Bronchial epithelial cell (primary cell): ENCODE measurements at regions not wholly inside any gene's neighbourhood (a gene's known extent, or its start where the extent isn't known, plus 50 kb on each side); places are given as distances from the start of the nearest gene placed in this dataset.

Experiments used
- DNase-seq: peaks from one replicate; pipeline ENCODE4 v3.0.0-alpha.2; 2010; ENCODE audit warnings: low read depth
- FAIRE-seq: peaks from 2 replicates; lab custom pipeline; 2011; peaks lifted over from hg19 to GRCh38; lab: Jason Lieb, UNC
- H3K27me3 ChIP-seq: 2 replicates; pipeline ENCODE4 v1.5.1; 2011; ENCODE audit warnings: low read length; ENCODE audit not compliant: control insufficient read depth, insufficient read depth
- H3K36me3 ChIP-seq: 2 replicates; pipeline ENCODE4 v1.5.1; 2011; ENCODE audit warnings: low read length; ENCODE audit not compliant: control insufficient read depth, insufficient read depth
- H3K4me3 ChIP-seq: 2 replicates; pipeline ENCODE4 v1.5.1; 2011; ENCODE audit warnings: mild to moderate bottlenecking, low read depth, low read length, control low read depth
- CTCF ChIP-seq: IDR thresholded peaks from 2 replicates; pipeline ENCODE4 v1.5.1; 2011; ENCODE audit warnings: mild to moderate bottlenecking, moderate library complexity, low read length, control low read depth, inconsistent platforms; ENCODE audit not compliant: insufficient read depth, severe bottlenecking

- FAIRE-seq (no peak), DNase-seq (no peak)
- no peak for TF ChIP-seq CTCF
- H3K36me3 ChIP-seq: no peaks in the 10 kb centered on the region
- no peaks in the 10 kb centered on the region for H3K27me3 ChIP-seq
- no peak overlapping the region for H3K4me3 ChIP-seq
Measured at GRCh38 chr12:116429826-116430360, 129.3 kb upstream of the MAP1LC3B2 start.

DNA sequence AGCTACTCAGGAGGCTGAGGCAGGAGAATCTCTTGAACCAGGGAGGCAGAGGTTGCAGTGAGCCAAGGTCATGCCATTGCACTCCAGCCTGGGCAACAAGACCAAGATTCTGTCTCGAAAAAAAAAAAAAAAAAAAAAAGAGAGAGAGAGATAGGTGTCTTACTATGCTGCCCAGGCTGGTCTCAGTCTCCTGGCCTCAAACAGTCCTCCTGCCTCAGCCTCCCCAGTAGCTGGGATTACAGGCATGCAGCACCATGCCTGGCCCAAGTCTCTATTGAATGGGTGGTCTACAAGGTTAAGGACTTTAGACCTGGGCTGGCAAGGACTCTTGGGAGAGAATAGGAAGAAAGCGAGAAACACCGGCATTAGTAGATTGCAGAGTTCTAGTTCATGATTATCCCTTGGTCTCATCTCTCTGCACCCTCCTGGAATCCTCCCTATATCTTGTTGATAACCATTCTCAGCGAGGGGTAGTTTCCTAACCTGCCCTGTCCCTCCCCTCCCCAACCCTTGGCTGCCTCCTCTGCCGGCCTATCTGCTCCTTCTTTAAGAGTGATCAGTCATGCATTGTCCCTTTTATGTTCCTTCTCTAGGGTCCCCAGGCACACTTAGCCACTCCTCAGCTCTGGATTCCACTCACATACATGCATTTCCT is 128.1 kb upstream of the MAP1LC3B2 start:
- TF ChIP-seq CTCF: no peak
- H3K27me3 ChIP-seq: no peaks in the 10 kb centered on the region

GRCh38 chr12:116431677-116432300 is 127.4 kb upstream of the MAP1LC3B2 start:
- FAIRE-seq: no peak
- Histone ChIP-seq H3K36me3 (no peaks in the 10 kb centered on the region), H3K4me3 (no peak overlapping the region), H3K27me3 (no peaks in the 10 kb centered on the region)
- no peak for TF ChIP-seq CTCF
- no peak for DNase-seq

More for the DNA sequence above, 128.1 kb upstream of the MAP1LC3B2 start:
- FAIRE-seq: no peak
- DNase-seq: no peak
- Histone ChIP-seq H3K4me3 (no peak overlapping the region), H3K36me3 (no peaks in the 10 kb centered on the region)

DNA sequence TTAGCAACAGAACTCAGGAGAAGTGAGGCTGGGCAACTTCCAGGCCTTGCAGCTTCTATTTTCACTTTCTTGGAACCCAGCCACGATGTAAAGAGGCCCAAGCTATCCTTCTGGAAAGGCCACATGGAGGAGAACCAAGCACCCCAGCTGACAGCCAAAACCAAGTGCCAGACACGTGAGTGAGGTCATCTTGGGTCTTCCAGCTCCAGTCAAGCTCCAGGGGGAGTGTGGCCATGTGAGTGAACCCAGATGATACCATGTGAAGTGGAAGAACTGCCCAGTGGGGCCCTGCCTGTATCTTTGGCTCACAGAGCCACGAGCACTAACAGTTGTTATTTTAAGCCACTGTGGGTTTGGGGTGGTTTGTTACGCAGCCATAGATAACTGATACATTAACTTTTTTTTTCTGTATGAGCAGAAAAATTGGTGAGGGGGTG is 126.8 kb upstream of the MAP1LC3B2 start:
- H3K27me3 ChIP-seq: peaks cover 2% of the 10 kb centered on the region
- no peak for DNase-seq
- no peak for TF ChIP-seq CTCF
- no peaks in the 10 kb centered on the region for H3K36me3 ChIP-seq
- no peak overlapping the region for H3K4me3 ChIP-seq
- FAIRE-seq: no peak

GRCh38 chr12:116433249-116433648 is 125.9 kb upstream of the MAP1LC3B2 start:
- no peaks in the 10 kb centered on the region for H3K36me3 ChIP-seq
- peaks cover 2% of the 10 kb centered on the region for H3K27me3 ChIP-seq
- no peak for TF ChIP-seq CTCF
- no peak for DNase-seq
- no peak overlapping the region for H3K4me3 ChIP-seq
- FAIRE-seq: no peak
